HG03571 (cell line): ENCODE measurements at regions not wholly inside any gene's neighbourhood (a gene's known extent, or its start where the extent isn't known, plus 50 kb on each side); places are given as distances from the start of the nearest gene placed in this dataset.

Experiments
- ATAC-seq: cut with Tn5 transposase; IDR thresholded peaks from one replicate; pipeline ENCODE4 v1.9.1; 2021; ENCODE audit not compliant: unreplicated experiment

DNA sequence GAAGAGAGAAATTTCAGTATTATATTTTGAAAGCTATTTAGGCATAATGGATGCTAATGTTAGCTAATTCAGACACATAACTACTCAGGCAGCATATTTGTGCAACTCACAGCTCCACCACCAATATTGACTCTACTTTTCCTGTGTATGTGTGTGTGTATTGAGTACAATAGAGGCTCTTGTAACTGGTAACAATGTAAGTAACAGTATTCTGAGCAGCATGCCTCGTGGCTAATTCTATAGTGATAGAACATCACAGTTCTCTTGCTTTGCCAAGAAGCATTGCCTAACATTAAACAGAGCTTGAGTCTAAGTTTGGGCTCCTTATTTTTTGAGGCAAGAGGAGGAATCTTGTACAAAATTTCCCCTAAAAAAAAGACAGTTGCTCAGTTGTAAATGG is 98.6 kb upstream of the ARHGEF26 start:
- ATAC-seq, result no peak

DNA sequence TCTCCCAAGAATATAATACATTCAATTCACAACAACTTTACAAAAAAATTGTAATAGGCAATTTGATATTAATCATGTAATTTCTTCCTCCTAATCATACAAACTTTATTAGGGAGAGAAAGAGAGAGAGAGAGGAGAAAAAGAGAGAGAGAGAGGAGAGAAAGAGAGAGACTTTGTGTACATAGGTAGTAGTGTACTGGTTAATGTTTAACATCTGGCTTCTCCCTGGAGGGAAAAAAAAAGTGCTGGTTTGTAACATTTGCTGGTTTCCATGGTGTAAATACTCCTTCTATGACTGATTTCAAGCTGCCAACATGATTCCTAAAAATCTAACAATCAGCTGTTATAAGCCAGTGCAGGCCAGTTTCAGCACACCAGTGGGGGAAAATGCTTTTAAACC is 98.0 kb upstream of the ARHGEF26 start:
- no peak for ATAC-seq

DNA sequence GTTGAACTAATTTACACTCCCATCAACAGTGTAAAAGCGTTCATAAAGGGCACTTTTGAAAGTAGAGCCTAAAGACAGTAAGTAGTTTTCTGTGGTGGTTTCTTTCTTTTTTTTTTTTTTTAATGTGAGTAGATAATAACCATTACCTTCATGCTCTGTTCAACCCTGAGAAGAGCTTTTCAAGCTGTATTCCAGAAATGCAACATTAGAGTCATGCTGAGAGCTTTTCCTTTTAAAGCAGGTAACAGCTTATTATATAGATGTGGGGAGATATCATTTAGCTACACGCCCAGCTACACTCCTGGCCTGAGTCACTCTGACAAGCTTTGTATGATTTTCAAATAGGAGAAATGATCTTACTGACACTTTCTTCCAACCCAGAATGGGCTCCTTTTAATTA is 96.2 kb upstream of the ARHGEF26 start:
- no peak for ATAC-seq

DNA sequence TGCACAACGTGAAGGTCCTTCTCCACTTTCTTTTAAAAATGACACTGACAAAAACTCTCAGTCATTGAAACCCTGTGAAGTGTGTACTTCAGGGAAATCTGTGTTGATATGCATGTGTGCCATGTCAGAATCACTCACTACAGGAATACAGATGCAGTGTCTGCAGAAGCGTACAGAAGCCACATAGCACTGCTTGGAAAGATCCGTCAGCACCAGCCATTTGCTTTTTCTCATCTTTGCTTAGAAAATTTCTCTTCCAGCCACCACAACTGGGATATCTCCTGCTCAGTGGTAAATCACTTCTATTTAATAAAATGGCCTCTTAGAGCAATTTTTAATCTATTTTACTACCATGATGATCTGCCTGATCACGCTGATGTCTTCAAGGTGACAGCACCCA is 91.3 kb upstream of the ARHGEF26 start:
- no peak for ATAC-seq

DNA sequence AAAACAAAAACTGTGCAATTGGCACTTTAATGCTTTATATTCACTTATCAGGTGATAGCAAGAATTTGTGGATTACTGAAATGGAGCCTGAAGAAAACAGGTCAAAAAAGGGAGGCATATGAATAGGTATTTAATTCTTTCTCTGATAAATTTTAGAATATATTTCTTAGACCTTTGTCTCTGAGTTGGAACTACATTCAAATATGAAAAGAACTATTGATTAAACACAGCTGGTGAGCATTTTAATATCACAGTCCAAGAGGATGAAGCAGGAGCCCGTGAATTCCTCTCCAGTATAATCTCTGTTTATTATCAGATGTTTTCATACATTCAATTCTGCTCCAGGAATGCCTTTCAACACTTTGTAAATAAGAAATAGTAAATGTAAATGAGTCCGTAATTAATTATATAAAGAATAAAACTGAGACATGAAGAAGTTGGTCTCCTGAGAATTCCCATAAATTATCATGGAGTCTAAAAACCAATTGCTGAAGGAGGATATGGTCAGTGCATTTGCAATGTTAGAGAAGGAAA is 86.3 kb upstream of the ARHGEF26 start:
- no peak for ATAC-seq

DNA sequence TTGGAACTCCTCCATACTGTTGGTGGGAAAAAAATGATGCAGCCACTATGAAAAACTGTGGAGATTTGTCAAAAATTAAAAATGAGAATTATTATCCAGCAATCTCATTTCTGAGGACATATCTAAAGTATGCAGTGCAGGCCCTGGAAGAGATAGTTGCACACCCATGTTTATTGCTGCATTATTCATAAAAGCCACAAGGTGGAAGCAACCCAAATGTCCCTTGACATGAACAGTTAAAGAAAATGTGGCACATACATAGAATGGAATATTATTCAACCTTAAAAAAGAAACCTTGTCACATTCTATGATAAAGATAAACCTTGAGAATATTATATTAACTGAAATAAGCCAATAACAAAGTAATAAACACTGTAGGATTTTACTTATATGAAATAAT is 80.9 kb upstream of the ARHGEF26 start:
- ATAC-seq, result peak; percentile 52

DNA sequence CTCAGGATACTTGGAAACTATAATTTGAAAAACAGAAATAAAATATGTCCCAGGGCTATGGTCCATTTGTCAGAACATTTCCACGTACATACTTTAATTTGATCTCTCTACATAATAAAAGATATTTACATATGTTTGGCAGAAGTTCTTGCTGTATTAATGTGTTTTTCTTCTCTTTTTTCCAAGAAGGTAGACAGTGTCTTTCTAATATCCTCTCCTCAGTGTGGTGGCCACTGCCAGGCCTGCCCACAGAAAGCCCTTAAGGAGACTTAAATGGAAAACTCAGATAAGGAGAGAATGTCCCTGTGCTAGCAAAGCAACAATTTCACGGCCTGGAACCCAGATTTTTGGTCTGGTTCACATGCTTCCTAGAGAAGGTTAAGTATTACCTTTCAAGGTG is 76.5 kb upstream of the ARHGEF26 start:
- ATAC-seq, result no peak

DNA sequence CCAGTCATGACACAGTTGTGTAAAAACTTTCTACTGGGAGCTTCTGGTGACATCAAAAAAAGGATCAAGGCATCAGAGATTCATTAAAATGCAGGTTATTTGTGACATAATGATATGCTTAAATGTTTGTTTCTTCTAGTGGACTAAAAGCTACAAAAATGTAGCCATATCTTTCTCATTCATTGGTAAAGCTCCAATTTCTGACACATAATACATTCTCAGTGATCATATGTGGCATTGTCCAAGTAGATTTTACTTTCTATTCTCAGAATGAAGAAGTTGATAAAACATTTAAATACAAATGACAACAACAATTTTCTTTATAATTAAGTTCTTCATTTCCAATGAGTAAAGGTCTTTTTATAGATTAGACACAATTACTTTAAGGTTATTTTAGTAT is 71.0 kb upstream of the ARHGEF26 start:
- ATAC-seq, result no peak

DNA sequence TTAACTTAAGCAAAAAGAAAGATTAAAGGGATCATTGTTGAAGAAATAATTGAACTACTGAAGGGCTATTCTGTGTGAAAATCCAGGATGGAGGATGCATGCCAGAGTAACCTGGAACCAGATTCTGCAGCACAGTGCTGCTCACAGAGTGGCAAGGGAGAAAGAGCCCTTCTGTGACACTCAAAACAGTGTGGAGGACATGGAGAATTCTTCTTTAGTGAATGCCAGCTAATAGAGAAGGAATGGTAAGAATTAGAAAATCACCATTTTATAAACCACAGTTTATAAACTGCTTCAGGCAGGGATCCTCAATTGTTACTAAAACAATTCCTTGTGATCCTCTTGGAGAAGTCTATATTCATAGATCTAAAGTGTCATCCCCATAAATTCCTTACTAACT is 70.4 kb upstream of the ARHGEF26 start:
- no peak for ATAC-seq

DNA sequence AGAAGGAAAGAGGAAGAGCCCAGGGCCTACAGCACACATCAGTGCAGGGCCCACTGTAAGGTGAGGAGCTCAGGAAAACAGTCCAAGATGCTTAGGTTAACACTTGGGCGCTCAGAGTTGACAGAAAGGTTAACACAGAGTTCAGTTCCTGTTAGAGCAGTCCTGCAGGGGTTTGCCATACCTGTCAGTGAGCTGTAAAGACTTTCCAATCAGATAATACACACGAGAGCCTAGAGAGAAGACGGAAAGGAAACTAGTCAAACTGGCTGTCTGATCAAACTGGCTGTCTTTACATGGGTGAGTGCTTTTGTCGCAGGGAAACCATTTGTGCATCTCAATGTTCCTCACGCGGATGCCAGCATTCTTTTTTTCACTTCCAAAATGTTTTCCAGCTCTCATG is 61.4 kb upstream of the ARHGEF26 start:
- no peak for ATAC-seq

DNA sequence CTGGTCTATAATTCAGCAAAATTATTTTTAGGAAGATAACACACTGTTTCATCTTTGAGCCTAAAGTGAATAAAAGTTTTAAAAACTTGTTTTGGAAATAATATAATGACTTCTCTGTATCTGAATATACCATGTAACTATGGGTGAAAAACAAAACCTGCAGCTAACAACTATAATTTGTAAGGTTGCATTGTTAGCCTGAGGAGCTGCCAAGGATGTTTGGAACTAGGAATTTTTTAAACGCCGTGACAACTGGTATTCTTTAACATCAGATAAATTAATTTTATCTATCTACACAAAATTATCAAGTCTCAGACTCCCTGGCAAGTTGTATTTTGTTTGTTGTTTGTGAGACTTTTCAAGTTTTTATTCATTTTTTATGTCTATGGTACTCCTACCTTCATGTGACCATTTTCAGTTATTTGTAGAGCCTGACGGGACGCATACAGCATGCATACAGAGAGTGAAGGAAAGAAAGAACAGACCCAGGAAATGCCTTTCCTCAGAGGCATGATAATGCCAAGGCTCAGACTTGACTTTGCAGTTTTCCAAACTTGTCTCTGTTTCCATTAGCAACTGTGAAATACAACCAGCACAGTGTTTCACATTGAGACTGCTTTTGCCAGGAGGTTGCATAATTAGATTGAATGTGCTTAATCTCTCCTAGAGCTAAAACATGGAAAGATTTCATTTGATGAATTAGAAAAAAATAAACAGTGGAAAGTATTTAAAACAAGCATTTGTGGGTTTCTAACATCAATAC is 60.8 kb upstream of the ARHGEF26 start:
- no peak for ATAC-seq

DNA sequence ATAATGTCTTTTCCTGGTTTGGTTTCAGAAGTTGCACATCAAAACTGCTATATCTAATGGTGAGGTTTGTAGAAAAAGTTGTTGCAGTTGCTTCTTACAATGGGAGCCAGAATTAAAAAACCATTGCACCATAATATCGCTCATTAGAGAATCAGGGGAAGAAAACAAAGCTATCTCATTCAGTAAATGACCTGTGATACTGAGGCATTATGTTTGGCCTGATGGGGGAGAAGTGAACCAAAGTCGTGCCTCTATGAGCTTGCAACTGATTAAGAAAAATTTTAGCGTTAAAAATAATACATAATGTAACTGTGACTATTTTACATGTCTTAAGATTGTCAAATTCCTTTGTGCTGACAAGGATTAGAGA is 60.2 kb upstream of the ARHGEF26 start:
- ATAC-seq, result no peak

DNA sequence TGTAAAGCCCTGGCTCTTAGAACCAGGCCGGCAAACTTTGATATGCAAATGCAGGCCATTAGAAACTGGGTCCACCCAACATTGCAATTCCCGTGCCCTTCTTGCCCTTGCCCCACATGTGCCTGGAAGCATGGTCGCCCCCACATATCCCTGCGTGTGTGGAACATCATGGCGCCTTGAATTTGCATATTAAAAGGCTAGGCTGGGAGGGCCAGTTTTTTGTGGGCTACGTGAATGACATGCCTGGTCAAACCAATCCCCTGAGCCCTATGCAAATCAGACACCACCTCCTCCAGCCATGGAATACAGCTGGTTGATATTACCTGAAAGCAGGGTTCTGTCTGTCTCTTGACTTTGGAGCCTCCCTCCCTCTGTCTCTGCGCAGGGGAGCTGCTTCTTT is 58.7 kb upstream of the ARHGEF26 start:
- no peak for ATAC-seq

DNA sequence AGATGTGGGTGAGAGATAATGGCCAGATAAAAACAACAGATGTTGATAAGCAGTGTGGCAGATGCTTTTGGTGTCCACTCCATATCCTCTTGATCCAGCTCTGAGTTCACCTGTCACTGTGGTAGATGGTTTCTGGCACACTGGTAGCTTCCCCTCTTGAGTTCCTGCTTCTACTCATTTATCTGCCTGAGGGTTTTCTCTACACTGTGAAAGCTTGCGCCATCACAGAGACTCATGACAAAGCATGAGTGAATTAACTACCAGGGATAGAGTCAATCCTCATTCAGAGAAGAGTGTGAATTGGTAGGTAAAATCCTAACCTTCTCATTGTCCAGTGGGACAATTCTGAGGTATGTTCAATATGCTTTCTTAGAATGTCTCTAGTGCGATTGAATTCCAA is 50.0 kb upstream of the ARHGEF26 start:
- ATAC-seq, result no peak
